Fibroblast of the aortic adventitia (primary cell): ENCODE measurements at regions not wholly inside any gene's neighbourhood (a gene's known extent, or its start where the extent isn't known, plus 50 kb on each side); places are given as distances from the start of the nearest gene placed in this dataset.
A peak's percentile ranks its signal among the peaks of the same experiment; 100 is the strongest.

Source experiments
- DNase-seq: peaks from one replicate; pipeline ENCODE4 v3.0.0-alpha.2; 2010; ENCODE audit warnings: low read depth
- H3K4me3 ChIP-seq: 2 replicates; pipeline ENCODE4 v1.5.1; 2011; ENCODE audit warnings: low read depth, mild to moderate bottlenecking, control low read depth, low read length, moderate library complexity
- TF ChIP-seq, protein P1 (sequence below): IDR thresholded peaks from 2 replicates; pipeline ENCODE4 v1.5.1; 2011; ENCODE audit warnings: mild to moderate bottlenecking, low read length, control low read depth, inconsistent platforms; ENCODE audit not compliant: insufficient read depth

DNA sequence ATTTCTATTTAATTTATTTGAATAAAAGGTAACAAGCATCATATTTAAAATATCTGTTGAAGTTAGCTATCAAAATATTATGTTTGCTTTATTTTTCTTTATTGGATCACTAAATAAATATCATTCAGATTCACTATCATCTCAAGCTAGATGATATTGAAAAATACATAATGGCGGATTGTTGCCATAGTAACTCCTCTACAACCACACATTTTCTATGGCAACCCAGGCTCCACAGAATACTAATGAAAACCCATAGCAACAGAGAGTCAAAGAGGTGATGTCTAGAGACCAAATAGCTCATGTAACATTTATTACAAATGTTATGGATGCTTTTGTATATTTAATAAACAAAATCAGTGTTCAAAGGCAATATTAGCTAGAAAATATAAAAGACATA lies 148.9 kb upstream of the CDK1 start:
- no peak for DNase-seq
- H3K4me3 ChIP-seq = no peak overlapping the region
- TF ChIP-seq, protein P1, sequence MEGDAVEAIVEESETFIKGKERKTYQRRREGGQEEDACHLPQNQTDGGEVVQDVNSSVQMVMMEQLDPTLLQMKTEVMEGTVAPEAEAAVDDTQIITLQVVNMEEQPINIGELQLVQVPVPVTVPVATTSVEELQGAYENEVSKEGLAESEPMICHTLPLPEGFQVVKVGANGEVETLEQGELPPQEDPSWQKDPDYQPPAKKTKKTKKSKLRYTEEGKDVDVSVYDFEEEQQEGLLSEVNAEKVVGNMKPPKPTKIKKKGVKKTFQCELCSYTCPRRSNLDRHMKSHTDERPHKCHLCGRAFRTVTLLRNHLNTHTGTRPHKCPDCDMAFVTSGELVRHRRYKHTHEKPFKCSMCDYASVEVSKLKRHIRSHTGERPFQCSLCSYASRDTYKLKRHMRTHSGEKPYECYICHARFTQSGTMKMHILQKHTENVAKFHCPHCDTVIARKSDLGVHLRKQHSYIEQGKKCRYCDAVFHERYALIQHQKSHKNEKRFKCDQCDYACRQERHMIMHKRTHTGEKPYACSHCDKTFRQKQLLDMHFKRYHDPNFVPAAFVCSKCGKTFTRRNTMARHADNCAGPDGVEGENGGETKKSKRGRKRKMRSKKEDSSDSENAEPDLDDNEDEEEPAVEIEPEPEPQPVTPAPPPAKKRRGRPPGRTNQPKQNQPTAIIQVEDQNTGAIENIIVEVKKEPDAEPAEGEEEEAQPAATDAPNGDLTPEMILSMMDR = no peak

DNA sequence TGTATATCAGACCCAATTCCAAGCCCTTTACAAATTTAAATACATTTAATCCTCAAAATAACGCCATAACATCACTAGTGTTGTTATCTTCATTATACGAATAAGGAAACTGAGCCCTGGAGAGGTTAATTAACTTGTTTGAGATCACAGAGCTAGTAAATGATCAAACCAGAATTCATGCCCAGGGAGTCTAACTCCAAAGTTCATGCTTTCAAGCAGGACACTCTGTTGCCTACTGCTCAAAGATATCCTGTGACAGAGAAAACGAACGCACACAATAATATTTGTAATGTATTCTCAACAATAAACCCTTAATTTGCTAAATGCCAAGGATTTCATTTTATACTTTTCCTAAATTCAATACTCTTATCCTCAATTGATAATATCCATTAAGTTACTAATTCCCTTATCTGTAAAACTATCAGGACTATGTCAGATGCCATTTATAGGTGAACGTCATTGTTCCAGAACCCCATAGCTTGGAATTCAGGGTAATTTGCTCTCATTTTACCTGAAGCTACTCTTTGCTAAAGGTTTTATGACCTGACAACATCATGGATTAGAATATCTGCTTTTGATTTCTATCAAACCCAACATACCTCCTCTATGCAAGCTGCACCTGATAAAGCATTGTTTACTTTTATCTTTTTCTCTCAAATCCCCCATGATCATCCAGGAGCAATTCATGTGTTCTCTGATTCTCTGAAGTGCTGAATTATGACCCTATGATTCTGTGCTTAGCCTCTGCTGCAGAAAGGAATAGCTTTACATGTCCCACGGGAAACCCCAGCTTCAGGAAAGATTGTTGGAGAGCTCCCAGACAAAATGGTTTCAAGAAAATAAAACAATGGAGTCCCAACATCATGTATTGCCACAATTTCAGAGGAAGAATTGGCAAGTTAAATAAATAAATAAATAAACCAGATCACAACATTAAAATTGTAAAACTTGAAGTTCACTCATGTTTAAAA lies 150.2 kb upstream of the CDK1 start:
- H3K4me3 ChIP-seq = no peak overlapping the region
- TF ChIP-seq, protein P1 = no peak
- no peak for DNase-seq

DNA sequence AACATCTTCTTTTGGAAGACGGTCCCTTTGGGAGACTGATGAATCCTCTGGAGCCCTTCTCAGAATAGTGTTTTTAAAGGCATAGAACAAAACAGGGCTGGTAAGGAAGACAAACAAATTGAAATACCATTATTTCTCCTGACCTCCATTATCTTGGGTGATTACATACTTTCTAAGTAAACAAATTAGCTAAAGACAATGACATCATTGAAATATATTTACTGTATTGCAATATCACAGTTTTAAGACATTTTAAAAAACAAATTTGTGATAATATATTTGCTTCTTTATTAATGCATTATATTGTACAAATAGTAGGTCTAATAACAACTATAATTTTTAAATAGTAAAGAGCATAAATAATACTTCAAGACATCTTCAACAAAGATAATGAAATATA lies 152.2 kb upstream of the CDK1 start:
- TF ChIP-seq, protein P1 = no peak
- H3K4me3 ChIP-seq = no peak overlapping the region
- no peak for DNase-seq

DNA sequence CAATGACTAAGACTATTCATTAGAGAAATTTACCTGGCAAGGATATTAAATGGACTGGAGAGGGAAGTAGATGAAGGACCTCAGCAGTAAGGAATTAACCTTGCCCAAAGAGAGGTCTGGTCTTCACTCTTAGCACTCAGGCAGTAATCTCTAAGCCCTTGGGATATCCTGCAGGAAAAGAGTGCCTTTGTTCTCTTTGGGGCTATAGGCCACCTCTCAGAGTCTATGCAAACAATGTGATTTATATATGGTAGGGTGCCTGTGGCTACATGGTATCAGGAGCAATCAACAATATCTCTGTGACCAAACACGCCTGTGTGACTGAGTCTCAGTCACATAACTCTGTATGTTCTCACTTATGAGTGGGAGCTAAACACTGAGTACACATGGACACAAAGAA lies 154.7 kb upstream of the CDK1 start:
- DNase-seq = no peak
- TF ChIP-seq, protein P1 = no peak
- no peak overlapping the region for H3K4me3 ChIP-seq

DNA sequence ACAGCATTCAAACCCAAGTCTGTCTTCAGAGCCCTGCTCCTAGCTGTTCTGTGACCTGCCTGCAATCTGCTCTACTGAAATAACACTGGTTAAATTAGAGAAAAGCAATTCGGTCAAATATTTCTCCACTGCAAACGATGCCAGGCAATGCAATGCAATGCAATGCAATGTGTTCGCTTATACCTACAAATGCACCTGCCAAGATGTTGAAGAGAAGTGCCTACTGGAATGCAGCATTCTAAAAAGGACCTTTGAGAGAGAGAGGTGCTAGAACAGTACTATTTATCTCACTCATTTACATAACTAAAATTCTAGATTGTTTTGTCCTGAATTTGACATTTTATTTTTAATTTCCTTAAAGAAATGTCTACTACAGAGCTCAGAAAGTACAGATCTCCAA lies 157.3 kb upstream of the CDK1 start:
- TF ChIP-seq, protein P1 = no peak
- H3K4me3 ChIP-seq = no peak overlapping the region
- no peak for DNase-seq

DNA sequence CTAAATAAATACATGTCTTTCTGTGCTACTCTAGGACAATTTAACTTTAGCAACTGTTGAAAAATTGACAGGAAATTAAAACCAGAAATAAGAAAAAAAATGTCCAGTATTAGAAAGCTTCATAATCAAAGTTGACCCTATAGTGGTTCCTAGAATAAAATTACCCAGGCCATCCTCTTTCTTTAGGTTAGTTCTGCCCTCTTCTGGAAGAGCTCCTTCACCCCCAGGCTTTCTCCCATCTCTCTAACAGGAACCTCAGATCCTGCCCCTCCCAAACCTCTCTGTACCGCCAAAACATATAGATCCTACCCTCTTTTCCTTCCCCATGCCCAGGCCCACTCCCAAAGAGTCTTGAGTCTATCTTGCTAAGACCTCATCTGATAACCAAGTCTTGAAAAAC lies 159.4 kb upstream of the CDK1 start:
- TF ChIP-seq, protein P1 = no peak
- DNase-seq = peak; percentile 7
- no peak overlapping the region for H3K4me3 ChIP-seq
